HT1080 (cell line): ENCODE measurements at regions not wholly inside any gene's neighbourhood (a gene's known extent, or its start where the extent isn't known, plus 50 kb on each side); places are given as distances from the start of the nearest gene placed in this dataset.

Experiments
- DNase-seq: peaks from one replicate; pipeline ENCODE4 v3.0.0-alpha.2; 2015; ENCODE audit warnings: low read depth

- DNase-seq: no peak
Measured at GRCh38 chr4:28358606-28359005, 1498.0 kb downstream of the STIM2 start.

- DNase-seq: no peak
Measured at GRCh38 chr4:28360681-28361080, 1500.0 kb downstream of the STIM2 start.

DNA sequence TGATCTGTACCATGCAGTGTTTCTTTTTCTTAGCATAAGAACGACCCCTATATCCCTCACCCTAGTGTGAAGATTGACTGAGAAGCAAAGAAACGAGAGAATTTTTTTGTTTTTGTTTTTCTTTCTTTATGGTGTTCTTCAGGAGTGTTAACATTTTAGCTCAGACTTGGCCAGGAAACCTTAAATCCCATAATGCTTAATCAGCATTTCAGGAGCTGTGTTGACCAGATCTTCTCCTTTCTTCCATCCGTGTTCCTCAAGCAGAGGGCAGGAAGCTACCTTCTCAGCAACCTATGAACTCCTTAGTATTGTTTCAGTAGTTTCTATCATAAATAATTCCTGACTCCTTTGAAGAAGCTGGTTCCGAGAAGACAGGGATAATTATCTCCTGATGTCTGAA is 1501.5 kb downstream of the STIM2 start:
- no peak for DNase-seq

DNA sequence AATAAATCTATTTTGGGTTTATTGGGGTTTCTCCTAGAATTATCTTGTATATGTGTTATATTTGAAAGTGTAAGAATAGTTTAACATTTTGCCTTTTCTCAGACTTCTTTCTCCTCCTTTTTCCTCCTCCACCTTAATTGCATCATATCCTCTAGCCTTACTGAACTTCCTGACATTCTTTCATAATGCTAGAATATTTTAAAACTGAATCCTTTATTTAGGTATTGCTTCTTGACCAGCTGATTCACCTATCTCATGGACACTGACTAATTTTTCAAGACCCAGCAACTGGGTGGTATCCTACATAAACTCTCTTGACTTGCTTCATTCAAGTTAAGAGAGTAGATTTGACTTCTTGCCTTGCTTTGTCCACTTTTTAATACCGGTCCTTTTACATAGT is 1508.9 kb downstream of the STIM2 start:
- peak; percentile 36 for DNase-seq

GRCh38 chr4:28373191-28373590 is 1512.5 kb downstream of the STIM2 start:
- DNase-seq: no peak

DNA sequence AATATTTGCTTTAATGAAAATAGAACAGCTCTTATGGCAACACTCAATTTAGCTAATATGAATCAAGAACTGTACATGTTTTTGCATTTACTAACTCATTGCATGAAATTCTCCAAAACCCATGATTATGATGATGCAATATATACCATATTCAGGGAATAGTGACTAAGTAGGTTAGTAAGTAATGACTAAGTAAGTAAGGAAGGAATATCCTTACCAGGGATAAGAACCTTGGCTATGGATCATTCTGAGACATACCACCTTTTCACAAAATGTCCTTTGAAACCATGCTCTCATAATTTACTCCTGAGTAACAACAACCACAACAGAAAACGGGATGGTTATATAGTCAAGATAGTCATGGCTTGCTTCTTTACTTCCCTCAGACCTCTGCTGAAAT is 1513.0 kb downstream of the STIM2 start:
- DNase-seq: peak; percentile 62

- no peak for DNase-seq
Measured at GRCh38 chr4:28378109-28378830, 1517.6 kb downstream of the STIM2 start.

- no peak for DNase-seq
Measured at GRCh38 chr4:28385801-28386200, 1525.2 kb downstream of the STIM2 start.

DNA sequence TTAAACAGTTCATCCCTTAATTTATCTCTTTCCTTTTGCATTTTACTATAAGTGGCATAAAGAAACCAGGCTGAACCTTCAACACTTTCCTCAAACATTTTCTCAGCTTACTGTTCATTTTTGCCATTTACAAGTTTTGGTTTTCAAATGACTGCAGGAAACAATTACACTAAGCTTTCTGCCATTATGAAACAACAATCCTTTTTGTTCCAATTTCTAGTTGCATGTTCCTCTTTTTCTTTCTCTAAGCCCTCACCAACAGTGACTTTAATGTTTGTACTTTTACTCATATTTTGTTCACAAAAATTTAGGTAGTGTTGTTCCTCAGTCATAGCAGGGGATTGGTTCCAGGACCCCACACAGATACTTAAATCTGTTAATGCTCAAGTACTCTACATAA is 1526.1 kb downstream of the STIM2 start:
- no peak for DNase-seq

GRCh38 chr4:28388471-28388870 is 1527.8 kb downstream of the STIM2 start:
- DNase-seq: no peak

DNA sequence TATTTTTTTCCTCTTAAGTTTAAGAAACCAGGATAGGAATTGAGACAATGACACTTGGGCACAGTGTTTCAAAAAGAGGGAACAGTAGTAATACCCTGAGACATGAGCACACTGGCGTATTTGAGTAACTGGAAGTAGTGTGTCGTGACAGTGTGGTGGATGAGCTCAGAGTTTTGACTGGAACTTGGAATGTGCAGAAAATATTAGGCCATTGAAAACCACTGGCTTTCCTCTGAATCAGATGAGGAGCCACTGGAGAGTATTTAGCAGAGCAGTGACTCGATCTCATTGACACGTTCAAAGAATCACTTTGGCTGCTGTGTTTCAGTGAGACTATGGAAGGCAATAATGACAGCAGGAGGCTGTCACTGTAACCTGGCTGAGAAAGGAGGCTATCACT is 1531.2 kb downstream of the STIM2 start:
- DNase-seq: no peak

GRCh38 chr4:28402751-28403150 is 1542.1 kb downstream of the STIM2 start:
- DNase-seq: peak; percentile 21

DNA sequence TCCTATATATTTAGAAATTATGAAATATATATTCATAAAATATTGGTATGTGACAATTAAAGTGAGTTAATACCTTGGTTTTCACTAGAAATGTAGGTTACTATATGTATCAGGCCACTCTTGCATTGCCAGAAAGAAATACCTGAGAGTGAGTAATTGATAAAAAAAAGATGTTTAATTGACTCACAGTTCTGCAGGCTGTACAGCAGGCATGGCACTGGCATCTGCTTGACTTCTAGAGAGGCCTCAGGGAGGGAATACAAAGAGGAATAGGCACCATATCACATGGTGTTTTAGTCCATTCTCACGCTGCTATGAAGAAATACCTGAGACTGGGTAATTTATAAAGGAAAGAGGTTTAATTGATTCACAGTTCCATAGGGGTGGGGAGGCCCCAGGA is 1560.6 kb downstream of the STIM2 start:
- DNase-seq: no peak

DNA sequence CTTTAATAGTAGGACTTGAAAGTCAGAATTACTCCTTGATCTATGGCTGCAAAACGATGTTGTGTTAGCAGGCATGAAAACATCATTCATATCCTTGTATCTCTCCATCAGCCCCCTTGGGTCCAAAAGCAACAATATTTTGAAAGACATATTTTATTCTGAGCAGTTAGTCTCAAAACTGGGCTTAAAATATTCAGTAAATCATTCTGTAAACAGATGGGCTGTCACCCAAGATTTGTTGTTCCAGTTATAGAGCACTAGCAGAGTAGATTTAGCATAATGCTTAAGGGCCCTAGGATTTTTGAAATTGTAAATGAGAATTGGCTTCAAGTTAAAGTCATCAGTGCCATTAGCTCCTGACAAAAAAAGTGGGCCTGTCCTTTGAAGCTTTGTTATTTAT is 1565.6 kb downstream of the STIM2 start:
- no peak for DNase-seq

GRCh38 chr4:28427306-28428085 is 1566.9 kb downstream of the STIM2 start:
- no peak for DNase-seq

- no peak for DNase-seq
Measured at GRCh38 chr4:28432348-28433025, 1571.8 kb downstream of the STIM2 start.

GRCh38 chr4:28435314-28435713 is 1574.7 kb downstream of the STIM2 start:
- DNase-seq: no peak

- DNase-seq: no peak
Measured at GRCh38 chr4:28436191-28437080, 1575.8 kb downstream of the STIM2 start.

- DNase-seq: no peak
Measured at GRCh38 chr4:28443371-28443770, 1582.7 kb downstream of the STIM2 start.

GRCh38 chr4:28443801-28444412 is 1583.3 kb downstream of the STIM2 start:
- DNase-seq: peak; percentile 16
